Lower leg skin (tissue), 3 donors: ENCODE measurements at regions not wholly inside any gene's neighbourhood (a gene's known extent, or its start where the extent isn't known, plus 50 kb on each side); places are given as distances from the start of the nearest gene placed in this dataset.

Source experiments
- POLR2A ChIP-seq, 2 donors: fragments of 450-650 bp; IDR thresholded peaks; one replicate each; pipeline ENCODE4 v1.6.1; 2016 to 2017; ENCODE audit warnings: antibody characterized with exemption in 2 of 2, mild to moderate bottlenecking in 1 of 2, moderate library complexity in 1 of 2
- TF ChIP-seq, protein P1 (sequence below), 3 donors: fragments of 450-650 bp; IDR thresholded peaks; one replicate each; pipeline ENCODE4 v1.5.1; 2016; ENCODE audit warnings: antibody characterized with exemption in 3 of 3, mild to moderate bottlenecking in 3 of 3, moderate library complexity in 2 of 3

DNA sequence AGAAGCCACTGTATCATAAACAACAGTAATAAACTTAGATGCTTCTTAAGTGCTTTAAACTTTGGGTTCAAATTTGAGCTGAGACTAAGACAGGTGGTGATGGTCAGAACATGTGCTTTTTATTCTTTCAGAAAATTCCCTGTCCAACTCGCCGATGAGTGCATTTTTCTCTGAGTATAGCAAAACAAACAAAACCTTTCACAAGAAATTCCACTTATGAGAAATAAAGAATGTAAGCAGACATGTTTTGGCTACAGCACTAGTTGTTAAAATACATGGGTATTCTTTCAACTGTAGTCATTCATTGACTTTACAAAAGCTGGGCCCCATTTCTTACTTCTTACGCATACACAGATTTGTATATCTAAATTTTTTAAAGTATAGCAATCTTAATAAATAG lies 125.6 kb downstream of the SPRY2 start:
- TF ChIP-seq, protein P1, sequence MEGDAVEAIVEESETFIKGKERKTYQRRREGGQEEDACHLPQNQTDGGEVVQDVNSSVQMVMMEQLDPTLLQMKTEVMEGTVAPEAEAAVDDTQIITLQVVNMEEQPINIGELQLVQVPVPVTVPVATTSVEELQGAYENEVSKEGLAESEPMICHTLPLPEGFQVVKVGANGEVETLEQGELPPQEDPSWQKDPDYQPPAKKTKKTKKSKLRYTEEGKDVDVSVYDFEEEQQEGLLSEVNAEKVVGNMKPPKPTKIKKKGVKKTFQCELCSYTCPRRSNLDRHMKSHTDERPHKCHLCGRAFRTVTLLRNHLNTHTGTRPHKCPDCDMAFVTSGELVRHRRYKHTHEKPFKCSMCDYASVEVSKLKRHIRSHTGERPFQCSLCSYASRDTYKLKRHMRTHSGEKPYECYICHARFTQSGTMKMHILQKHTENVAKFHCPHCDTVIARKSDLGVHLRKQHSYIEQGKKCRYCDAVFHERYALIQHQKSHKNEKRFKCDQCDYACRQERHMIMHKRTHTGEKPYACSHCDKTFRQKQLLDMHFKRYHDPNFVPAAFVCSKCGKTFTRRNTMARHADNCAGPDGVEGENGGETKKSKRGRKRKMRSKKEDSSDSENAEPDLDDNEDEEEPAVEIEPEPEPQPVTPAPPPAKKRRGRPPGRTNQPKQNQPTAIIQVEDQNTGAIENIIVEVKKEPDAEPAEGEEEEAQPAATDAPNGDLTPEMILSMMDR (IDR thresholded peaks at IDR 0.05) = no peak
- TF ChIP-seq POLR2A (IDR thresholded peaks at IDR 0.05) = no peak
